GM12872 (cell line): ENCODE measurements at regions not wholly inside any gene's neighbourhood (a gene's known extent, or its start where the extent isn't known, plus 50 kb on each side); places are given as distances from the start of the nearest gene placed in this dataset.

Experiments
- CTCF ChIP-seq: IDR thresholded peaks from 3 replicates; pipeline ENCODE4 v1.5.1; 2011; ENCODE audit warnings: low read depth, mild to moderate bottlenecking, low read length, moderate library complexity; ENCODE audit not compliant: insufficient read depth

GRCh38 chr4:79472693-79473438 is 64.8 kb upstream of the GK2 start:
- no peak for TF ChIP-seq CTCF

DNA sequence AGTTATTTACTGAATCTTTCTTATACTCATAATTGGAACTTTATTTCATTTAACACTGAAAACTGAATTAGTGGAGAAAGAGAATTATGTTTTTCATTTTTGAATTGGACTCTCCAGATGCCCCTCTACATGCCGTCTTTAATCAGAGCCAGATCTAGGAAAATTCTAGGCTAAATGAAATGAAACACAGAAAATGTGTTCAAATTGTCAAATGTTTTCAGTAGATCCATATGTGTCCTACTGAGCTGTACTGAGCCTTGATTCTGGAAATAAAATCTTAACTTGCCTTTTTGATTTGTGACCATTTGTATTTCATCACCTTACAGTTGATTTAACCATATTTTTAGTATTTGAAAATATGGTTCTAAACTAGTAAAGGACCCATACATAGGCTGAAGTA is 64.0 kb upstream of the GK2 start:
- TF ChIP-seq CTCF = no peak

- TF ChIP-seq CTCF = no peak
These were observed 63.3 kb upstream of the GK2 start for GRCh38 chr4:79471309-79471708.

GRCh38 chr4:79467246-79467932 is 59.4 kb upstream of the GK2 start:
- no peak for TF ChIP-seq CTCF

- TF ChIP-seq CTCF = no peak
These were observed 58.6 kb upstream of the GK2 start for GRCh38 chr4:79466621-79467020.
